GM18511 (cell line): ENCODE measurements at regions not wholly inside any gene's neighbourhood (a gene's known extent, or its start where the extent isn't known, plus 50 kb on each side); places are given as distances from the start of the nearest gene placed in this dataset.
"Not testable (repeated sequence)": the region's sequence is repeated elsewhere in the genome, so short reads cannot be mapped to it uniquely, and the experiment has no call there.

Experiments
- ATAC-seq: cut with Tn5 transposase; IDR thresholded peaks from one replicate; pipeline ENCODE4 v1.9.1; 2021; ENCODE audit warnings: mild to moderate bottlenecking, moderate library complexity; ENCODE audit not compliant: unreplicated experiment

GRCh38 chr6:21741221-21742109 lies 147.9 kb downstream of the SOX4 start:
- no peak for ATAC-seq

GRCh38 chr6:21742238-21742660 lies 148.7 kb downstream of the SOX4 start:
- no peak for ATAC-seq

GRCh38 chr6:21744331-21744730 lies 150.8 kb downstream of the SOX4 start:
- ATAC-seq = no peak

- no peak for ATAC-seq
These were observed 152.2 kb downstream of the SOX4 start for GRCh38 chr6:21745543-21746337.

GRCh38 chr6:21747441-21747840 lies 153.9 kb downstream of the SOX4 start:
- no peak for ATAC-seq

GRCh38 chr6:21748343-21749056 lies 154.9 kb downstream of the SOX4 start:
- no peak for ATAC-seq

GRCh38 chr6:21749754-21750153 lies 156.2 kb downstream of the SOX4 start:
- ATAC-seq = no peak

- no peak for ATAC-seq
These were observed 157.0 kb downstream of the SOX4 start for GRCh38 chr6:21750575-21750974.

GRCh38 chr6:21751608-21752007 lies 158.1 kb downstream of the SOX4 start:
- ATAC-seq = no peak

- ATAC-seq = no peak
These were observed 158.7 kb downstream of the SOX4 start for GRCh38 chr6:21752054-21752811.

- no peak for ATAC-seq
These were observed 159.9 kb downstream of the SOX4 start for GRCh38 chr6:21753241-21754108.

- no peak for ATAC-seq
These were observed 161.3 kb downstream of the SOX4 start for GRCh38 chr6:21754891-21755290.

GRCh38 chr6:21756487-21756886 lies 162.9 kb downstream of the SOX4 start:
- ATAC-seq = no peak

- not testable (repeated sequence) for ATAC-seq
These were observed 163.8 kb downstream of the SOX4 start for GRCh38 chr6:21757392-21757791.

- ATAC-seq = no peak
These were observed 166.2 kb downstream of the SOX4 start for GRCh38 chr6:21759721-21760120.

GRCh38 chr6:21761053-21761730 lies 167.6 kb downstream of the SOX4 start:
- ATAC-seq = not testable (repeated sequence)

GRCh38 chr6:21764989-21765388 lies 171.4 kb downstream of the SOX4 start:
- ATAC-seq = no peak

- no peak for ATAC-seq
These were observed 174.5 kb downstream of the SOX4 start for GRCh38 chr6:21767891-21768648.
